ENCODE measurements at regions not wholly inside any gene's neighbourhood (a gene's known extent, or its start where the extent isn't known, plus 50 kb on each side); places are given as distances from the start of the nearest gene placed in this dataset.
"Not testable (repeated sequence)": the region's sequence is repeated elsewhere in the genome, so short reads cannot be mapped to it uniquely, and the experiment has no call there.

- not testable (repeated sequence) for DNase-seq (ENCODE audit: low read depth)
Observed at GRCh38 chr2:87198422-87198821, 176.8 kb upstream of the PLGLB1 start.

DNA sequence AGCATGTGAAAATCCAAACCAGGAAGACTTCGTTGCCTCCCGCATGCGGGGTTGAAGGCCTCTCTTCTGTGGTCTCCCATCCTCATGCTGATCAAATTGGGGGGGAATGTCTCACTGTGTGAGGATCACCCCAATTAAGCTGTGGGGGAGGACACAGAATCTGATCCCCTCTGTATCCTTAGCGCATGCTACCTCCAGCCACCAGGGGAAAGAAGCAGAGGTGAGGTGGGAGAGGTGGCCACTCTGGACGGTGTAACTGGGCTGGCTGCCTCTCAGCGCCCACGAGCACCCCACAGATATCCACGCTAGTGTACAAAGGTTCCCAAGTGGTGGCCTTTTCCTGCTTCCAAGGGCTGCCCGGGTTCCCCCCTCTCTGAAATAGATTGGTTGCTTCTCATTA lies 177.6 kb upstream of the PLGLB1 start:
- DNase-seq (ENCODE audit: low read depth): not testable (repeated sequence)

DNA sequence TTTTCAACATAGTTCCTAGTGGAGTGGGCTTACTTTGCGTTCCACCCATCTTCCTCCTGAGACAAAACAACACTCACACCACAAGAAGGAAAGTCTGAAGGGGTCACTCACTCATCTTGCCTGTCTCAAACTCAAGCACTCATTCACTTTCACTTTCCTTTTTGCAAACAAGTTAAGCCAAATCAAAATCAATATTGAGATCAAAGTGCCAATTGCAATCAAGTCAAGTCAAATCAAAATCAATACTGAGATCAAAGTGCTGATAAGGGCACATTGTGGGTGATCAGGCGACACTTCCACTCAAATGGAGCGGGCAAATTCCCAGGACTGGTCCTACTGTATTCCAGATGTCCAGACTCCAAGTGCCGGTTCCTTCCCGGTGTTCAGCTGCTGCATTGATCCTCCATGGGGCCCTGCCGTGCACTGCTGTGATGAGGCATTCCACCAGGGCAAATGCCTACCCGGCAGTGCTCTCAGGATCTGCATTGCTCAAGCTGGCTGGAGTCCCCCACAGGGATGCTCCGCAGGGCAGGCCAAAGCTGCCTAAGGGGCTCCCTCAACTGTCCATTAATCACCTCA lies 183.0 kb upstream of the PLGLB1 start:
- DNase-seq (ENCODE audit: low read depth): not testable (repeated sequence)

- DNase-seq (ENCODE audit: low read depth): not testable (repeated sequence)
Observed at GRCh38 chr2:87212938-87213337, 191.3 kb upstream of the PLGLB1 start.

- not testable (repeated sequence) for DNase-seq (ENCODE audit: low read depth)
Observed at GRCh38 chr2:87217005-87217404, 195.4 kb upstream of the PLGLB1 start.

GRCh38 chr2:87217741-87218410 lies 196.2 kb upstream of the PLGLB1 start:
- peak; percentile 52 for DNase-seq (ENCODE audit: low read depth)

DNA sequence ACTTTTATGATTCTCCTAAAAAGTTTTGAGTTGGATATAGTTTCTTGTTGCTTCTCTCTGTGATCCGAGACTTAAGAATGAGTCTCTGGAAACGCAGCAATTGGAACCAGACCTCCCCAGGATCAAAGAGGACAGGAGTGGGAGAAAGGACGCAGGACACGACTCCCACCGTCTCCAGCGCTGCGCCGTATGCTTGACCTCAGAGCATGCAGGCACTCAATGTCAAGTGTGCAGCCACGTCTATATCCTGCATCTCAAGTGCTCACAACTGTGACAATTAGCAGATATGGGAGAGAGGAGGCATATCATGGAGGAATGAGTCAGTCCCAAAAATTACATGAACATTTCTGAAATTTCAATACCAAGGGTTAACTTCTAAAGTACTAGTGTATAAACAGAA lies 199.0 kb upstream of the PLGLB1 start:
- DNase-seq (ENCODE audit: low read depth): not testable (repeated sequence)

- not testable (repeated sequence) for DNase-seq (ENCODE audit: low read depth)
Observed at GRCh38 chr2:87222131-87222530, 200.5 kb upstream of the PLGLB1 start.

GRCh38 chr2:87223873-87224272 lies 202.2 kb upstream of the PLGLB1 start:
- DNase-seq (ENCODE audit: low read depth): not testable (repeated sequence)

GRCh38 chr2:87229091-87229689 lies 207.5 kb upstream of the PLGLB1 start:
- not testable (repeated sequence) for DNase-seq (ENCODE audit: low read depth)

DNA sequence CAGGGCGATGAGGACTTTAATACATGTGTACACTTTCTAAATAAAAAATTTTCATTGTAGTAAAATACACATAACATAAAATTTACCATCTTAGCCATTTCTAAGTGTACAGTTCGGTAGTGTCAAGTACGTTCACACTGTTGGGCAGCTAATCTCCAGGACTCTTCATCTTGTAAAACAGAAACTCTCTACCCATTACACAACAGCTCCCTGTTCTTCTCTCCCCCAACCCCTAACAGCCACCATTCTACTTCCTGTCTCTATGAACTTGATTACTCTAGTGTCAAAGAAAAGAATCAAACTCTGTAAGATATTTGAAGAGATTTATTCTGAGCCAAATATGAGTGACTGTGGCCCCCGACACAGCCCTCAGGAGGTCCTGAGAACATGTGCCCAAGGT lies 208.3 kb upstream of the PLGLB1 start:
- not testable (repeated sequence) for DNase-seq (ENCODE audit: low read depth)

GRCh38 chr2:87235333-87235981 lies 213.8 kb upstream of the PLGLB1 start:
- DNase-seq (ENCODE audit: low read depth): not testable (repeated sequence)

DNA sequence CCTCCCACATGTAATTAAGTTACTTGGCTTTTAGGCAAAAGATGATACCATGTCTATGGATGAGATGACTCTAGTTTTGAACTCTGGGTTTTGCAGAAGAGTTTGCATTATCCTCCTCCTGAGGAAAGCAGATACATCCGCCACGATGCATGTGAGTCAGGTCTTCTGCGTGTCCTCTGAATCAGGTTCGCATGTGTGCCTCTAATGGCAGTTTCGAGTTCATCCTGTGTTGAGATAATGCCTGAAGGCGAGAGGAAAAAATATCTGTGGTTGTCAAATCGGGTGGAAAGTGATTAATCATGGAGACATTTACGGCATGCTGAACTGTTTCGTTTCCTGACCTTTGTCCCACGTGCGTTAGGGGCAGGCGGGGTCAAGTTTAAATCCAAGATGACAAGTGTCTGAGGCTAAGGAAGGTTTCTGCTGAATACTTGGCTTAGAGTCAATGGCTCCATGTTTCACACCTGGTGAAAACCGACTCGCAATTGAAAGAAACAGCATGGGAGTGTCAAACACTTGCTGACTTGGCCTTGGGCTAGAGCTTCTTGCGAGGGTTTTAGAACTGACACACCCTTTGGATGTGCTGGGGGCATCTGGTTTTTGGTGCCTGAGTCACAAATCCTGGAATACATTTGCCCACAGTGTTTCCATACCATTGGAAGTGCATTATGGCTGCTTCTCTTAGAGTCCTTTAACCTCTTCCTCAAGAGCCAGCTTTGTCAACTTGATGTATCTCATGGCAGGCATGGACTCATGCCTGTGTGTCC lies 216.1 kb upstream of the PLGLB1 start:
- DNase-seq (ENCODE audit: low read depth): not testable (repeated sequence)

DNA sequence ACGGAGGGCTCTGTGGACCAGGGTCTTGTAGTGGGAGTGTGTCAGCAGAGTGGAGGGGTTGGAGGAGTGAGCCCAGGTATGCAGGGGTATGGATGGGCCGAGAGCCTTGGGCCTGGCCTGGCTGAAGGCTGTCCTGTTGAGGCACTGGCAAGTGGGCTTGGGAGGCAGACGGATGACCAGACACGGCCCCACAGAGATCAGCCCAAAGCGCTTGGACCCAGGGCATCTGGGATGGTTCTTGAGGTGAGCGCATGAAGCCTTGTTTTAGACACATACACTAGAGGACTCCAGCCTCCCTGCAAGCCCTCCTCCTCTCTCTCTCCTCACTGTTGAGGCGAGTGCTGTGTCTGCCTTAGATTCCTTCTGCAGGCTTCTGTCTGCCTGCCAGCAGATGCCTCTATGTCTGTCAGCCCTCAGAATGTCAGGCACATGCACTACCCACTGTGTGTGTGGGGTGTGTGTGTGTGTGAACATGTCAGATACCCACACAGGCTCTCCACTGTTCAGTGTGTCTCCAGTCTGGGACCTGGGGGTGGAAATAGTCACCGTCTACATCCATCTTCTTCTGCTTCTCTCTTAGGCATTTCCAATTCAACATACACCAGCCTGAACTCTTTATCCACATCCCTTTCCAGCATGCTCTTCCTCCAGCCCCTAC lies 218.0 kb upstream of the PLGLB1 start:
- DNase-seq (ENCODE audit: low read depth): not testable (repeated sequence)

GRCh38 chr2:87246066-87246717 lies 224.5 kb upstream of the PLGLB1 start:
- not testable (repeated sequence) for DNase-seq (ENCODE audit: low read depth)

DNA sequence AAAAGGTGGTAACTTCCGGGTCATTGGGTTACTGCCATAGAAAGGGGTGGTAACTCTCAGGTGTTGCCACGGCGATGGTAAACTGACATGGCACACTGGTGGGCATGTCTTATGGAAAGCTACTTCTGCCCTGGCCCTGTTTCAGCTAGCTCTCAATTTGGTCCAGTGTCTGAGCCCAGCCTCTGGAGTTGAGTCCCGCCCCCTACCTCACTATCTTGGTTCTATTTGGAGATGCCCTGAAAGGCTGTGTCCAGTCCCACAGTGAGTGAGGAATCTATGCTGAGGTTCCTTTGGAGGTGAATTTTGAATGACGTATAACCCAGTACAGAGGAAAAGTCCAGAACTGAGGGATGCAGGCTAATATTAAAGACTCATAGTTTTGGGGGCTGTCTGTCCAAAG lies 230.4 kb upstream of the PLGLB1 start:
- not testable (repeated sequence) for DNase-seq (ENCODE audit: low read depth)

GRCh38 chr2:87254562-87254961 lies 232.9 kb upstream of the PLGLB1 start:
- DNase-seq (ENCODE audit: low read depth): not testable (repeated sequence)

GRCh38 chr2:87255410-87255809 lies 233.8 kb upstream of the PLGLB1 start:
- DNase-seq (ENCODE audit: low read depth): not testable (repeated sequence)

DNA sequence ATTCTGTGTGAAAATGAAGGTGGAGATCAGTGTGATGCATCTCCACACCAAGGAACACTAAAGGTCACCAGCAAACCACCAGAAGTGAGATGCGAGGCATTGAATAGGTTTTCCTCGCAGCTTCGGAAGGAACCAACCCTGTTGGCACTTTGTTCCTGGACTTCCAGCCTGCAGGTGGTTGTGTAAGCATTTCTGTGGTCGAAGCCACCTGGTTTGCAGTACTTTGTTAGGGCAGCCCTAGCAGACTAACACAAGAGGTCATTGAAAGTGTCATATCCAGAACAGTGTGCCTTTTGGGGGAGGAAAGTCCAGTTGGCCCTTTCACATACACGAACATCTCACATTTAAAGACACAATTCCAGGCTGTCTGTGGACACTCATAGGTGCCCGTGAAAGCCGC lies 237.2 kb upstream of the PLGLB1 start:
- not testable (repeated sequence) for DNase-seq (ENCODE audit: low read depth)

DNA sequence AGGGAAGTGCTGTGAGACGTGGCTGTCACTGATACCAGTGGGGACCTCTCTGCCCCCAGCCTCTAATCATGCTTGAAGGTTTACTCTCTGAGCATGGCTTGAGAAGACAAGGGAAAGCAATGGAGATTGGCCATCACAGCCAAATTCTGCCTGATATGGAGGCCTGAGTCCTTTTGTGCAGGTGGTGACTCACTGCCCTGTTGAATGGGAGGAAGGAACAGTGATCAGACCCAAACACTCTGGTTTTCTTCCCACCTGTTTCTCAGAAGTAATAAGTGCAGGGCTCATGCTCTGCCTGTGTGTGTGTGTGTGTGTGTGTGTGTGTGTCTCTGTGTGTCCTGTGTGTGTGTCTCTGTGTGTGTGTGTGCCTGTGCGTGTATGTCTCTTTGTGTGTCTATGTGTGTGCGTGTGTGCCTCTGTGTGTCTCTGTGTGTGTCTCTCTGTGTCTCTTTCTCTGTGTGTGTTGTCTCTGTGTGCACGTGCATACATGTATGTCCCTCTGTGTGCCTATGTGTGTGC lies 240.6 kb upstream of the PLGLB1 start:
- not testable (repeated sequence) for DNase-seq (ENCODE audit: low read depth)

All from stimulated activated CD8-positive, alpha-beta memory T cell treated with anti-CD3 and anti-CD28 coated beads, Interleukin-7, amount 100 ng/mL, for 24 hours (primary cell).